Fibroblast of villous mesenchyme (primary cell): ENCODE measurements at regions not wholly inside any gene's neighbourhood (a gene's known extent, or its start where the extent isn't known, plus 50 kb on each side); places are given as distances from the start of the nearest gene placed in this dataset.

Source experiments
- DNase-seq: peaks from one replicate; pipeline ENCODE4 v3.0.0-alpha.2; 2010; ENCODE audit warnings: low read depth
- H3K4me3 ChIP-seq: 2 replicates; pipeline ENCODE4 v1.5.1; 2011; ENCODE audit warnings: low read depth, mild to moderate bottlenecking, low read length
- TF ChIP-seq, protein P1 (sequence below): IDR thresholded peaks from 2 replicates; pipeline ENCODE4 v1.5.1; 2012; ENCODE audit warnings: low read depth, mild to moderate bottlenecking, low read length; ENCODE audit not compliant: insufficient read depth

DNA sequence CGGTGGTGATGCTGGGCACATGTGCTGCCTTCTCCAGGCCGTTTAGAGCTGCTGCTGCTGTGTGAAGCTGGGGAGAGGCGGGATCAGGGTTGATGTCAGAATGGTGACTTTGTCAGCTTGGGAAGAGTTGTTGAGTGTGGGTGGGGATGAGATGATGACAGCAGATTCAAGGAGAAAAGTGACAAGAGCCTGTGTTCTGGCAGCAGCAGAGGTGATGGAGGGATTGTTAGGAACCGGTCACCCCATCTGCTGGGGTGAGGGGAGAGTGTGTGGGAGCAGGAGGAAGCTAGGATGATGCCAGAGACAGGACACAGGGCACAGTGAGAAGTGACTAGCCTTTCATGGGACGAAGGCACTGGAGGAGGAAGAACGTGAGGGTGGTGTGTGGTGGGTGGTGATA lies 345.5 kb downstream of the RNF144A start:
- H3K4me3 ChIP-seq: no peak overlapping the region
- DNase-seq: no peak
- TF ChIP-seq, protein P1, sequence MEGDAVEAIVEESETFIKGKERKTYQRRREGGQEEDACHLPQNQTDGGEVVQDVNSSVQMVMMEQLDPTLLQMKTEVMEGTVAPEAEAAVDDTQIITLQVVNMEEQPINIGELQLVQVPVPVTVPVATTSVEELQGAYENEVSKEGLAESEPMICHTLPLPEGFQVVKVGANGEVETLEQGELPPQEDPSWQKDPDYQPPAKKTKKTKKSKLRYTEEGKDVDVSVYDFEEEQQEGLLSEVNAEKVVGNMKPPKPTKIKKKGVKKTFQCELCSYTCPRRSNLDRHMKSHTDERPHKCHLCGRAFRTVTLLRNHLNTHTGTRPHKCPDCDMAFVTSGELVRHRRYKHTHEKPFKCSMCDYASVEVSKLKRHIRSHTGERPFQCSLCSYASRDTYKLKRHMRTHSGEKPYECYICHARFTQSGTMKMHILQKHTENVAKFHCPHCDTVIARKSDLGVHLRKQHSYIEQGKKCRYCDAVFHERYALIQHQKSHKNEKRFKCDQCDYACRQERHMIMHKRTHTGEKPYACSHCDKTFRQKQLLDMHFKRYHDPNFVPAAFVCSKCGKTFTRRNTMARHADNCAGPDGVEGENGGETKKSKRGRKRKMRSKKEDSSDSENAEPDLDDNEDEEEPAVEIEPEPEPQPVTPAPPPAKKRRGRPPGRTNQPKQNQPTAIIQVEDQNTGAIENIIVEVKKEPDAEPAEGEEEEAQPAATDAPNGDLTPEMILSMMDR: no peak

DNA sequence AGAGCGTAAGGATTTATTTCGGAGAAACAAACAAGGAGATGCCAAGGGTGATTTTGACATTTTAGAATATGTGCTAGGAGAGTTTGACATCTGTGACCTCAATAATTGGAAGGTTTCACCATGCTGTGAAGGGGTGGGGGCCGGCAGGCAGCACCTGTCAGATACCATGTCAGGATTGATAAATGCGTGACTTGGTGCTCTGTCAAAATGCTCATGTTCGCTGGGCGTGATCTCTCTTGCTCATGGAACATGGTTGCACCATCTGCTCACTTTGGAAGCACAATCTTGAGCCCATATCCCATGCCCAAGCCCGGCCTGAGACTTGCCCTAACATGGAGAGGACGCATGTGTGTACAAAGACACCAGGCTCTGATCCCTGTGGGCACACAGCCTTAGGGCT lies 347.6 kb downstream of the RNF144A start:
- DNase-seq: no peak
- no peak overlapping the region for H3K4me3 ChIP-seq
- TF ChIP-seq, protein P1: no peak

DNA sequence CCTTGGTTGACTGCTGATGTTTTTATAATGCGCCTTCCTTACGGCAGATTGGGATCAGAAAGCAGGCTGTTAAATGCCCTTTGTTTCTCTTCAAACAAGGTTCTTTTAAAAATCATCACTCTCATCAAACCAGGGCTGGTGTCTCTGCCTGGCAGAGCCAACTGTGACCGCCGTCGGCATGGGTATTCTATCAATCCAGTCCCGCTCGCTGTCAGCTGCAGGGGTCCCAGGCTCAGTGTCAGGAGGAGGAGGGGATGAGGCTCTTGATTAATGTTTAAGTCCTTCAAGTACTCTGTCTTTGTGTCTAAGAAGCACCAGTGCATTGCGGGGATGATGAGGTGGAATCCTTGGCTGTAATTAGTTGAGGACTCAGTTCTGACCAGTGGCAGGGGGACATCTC lies 348.1 kb downstream of the RNF144A start:
- TF ChIP-seq, protein P1: no peak
- no peak for DNase-seq
- H3K4me3 ChIP-seq: no peak overlapping the region

- TF ChIP-seq, protein P1: no peak
These were observed 352.0 kb downstream of the RNF144A start for GRCh38 chr2:7269106-7269643.

GRCh38 chr2:7270011-7270431 lies 352.8 kb downstream of the RNF144A start:
- TF ChIP-seq, protein P1: no peak
- no peak for DNase-seq
- H3K4me3 ChIP-seq: no peak overlapping the region

More at GRCh38 chr2:7269106-7269643, 352.0 kb downstream of the RNF144A start:
- no peak overlapping the region for H3K4me3 ChIP-seq
- no peak for DNase-seq

GRCh38 chr2:7272210-7272609 lies 355.0 kb downstream of the RNF144A start:
- no peak for DNase-seq
- TF ChIP-seq, protein P1: no peak
- H3K4me3 ChIP-seq: no peak overlapping the region

GRCh38 chr2:7278984-7279383 lies 361.8 kb downstream of the RNF144A start:
- H3K4me3 ChIP-seq: no peak overlapping the region
- no peak for DNase-seq
- TF ChIP-seq, protein P1: no peak
